HCT116 (cell line): ENCODE measurements at regions not wholly inside any gene's neighbourhood (a gene's known extent, or its start where the extent isn't known, plus 50 kb on each side); places are given as distances from the start of the nearest gene placed in this dataset.

Experiments used
- ATAC-seq: fragments of 200-7000 bp; cut with Tn5 transposase; 2 replicates; pipeline ENCODE4 v1.9.1; 2020; ENCODE audit warnings: mild to moderate bottlenecking, moderate library complexity
- BruUV-seq: library from RNA; stranded (reverse); fragments of 400-500 nt; replicated peaks from 2 replicates; lab custom pipeline; 2021; lab: Mats Ljungman, UMichigan
- CTCF ChIA-PET: fragments of 300-600 bp; sonication (Branson Sonifier 250); formaldehyde crosslinking; loops from one replicate; lab custom pipeline; 2021; ENCODE audit warnings: antibody characterized with exemption; lab: Charles Lee
- POLR2A ChIA-PET: fragments of 300-600, 350-600 bp; sonication (Branson Sonifier 250); formaldehyde crosslinking; loops from one replicate; lab custom pipeline; 2021; ENCODE audit warnings: antibody characterized with exemption; lab: Charles Lee
- RAD21 ChIA-PET, 2 experiments: fragments of 300-600 bp; sonication (Branson Sonifier 250); formaldehyde crosslinking; loops; one replicate each; lab custom pipeline; 2023; ENCODE audit warnings: low total read pairs in 2 of 2; ENCODE audit not compliant: uncharacterized antibody in 2 of 2, unreplicated experiment in 2 of 2, low non-redundant PET in 1 of 2; lab: Charles Lee
- DNase-seq: peaks from one replicate; pipeline ENCODE4 v3.0.0-alpha.2; 2010; ENCODE audit warnings: low read depth, low spot score
- H2AFZ ChIP-seq: fragments of 200-600 bp; shearing (Covaris generic), sonication (generic); 2 replicates; pipeline ENCODE4 v1.6.1; 2017; ENCODE audit warnings: low read depth, mixed run types, mixed read lengths, antibody characterized with exemption, low read length; ENCODE audit not compliant: poor library complexity, severe bottlenecking
- H3K27ac ChIP-seq: 2 replicates; pipeline ENCODE4 v1.5.1; 2012; ENCODE audit warnings: low read depth, low read length
- H3K27me3 ChIP-seq: fragments of 200-600 bp; sonication (generic); 2 replicates; pipeline ENCODE4 v1.6.1; 2016; ENCODE audit warnings: mixed run types, low read length, mixed read lengths; ENCODE audit not compliant: insufficient read depth
- H3K36me3 ChIP-seq, 2 experiments: fragments of 200-500 bp in 1 of 2; fragments of 200-600 bp in 1 of 2; sonication (Bioruptor generic) in 1 of 2; sonication (generic) in 1 of 2; 2 replicates each; pipeline versions ENCODE4 v1.5.1 to v1.6.1; 2014 to 2016; ENCODE audit warnings: low read length in 2 of 2, inconsistent platforms in 1 of 2, mixed read lengths in 1 of 2, mixed run types in 1 of 2; ENCODE audit not compliant: insufficient read depth in 2 of 2, control insufficient read depth in 1 of 2
- H3K4me1 ChIP-seq, 2 experiments: fragments of 200-600 bp in 1 of 2; sonication (generic) in 1 of 2; 2 replicates each; pipeline versions ENCODE4 v1.5.1 to v1.6.1; 2012 to 2017; ENCODE audit warnings: low read length in 2 of 2, inconsistent platforms in 1 of 2, mild to moderate bottlenecking in 1 of 2, mixed read lengths in 1 of 2, mixed run types in 1 of 2, moderate library complexity in 1 of 2; ENCODE audit not compliant: insufficient read depth in 2 of 2, control insufficient read depth in 1 of 2
- H3K4me2 ChIP-seq: fragments of 200-600 bp; sonication (generic); 2 replicates; pipeline ENCODE4 v1.6.1; 2017; ENCODE audit warnings: mixed run types, low read length, mixed read lengths
- H3K4me3 ChIP-seq, 2 experiments: fragments of 200-600 bp in 1 of 2; sonication (generic) in 1 of 2; replicated peaks in 1 of 2; 2 replicates each; pipeline ENCODE4 v1.5.1; 2011 to 2016; ENCODE audit warnings: low read length in 2 of 2, control low read depth in 1 of 2, low read depth in 1 of 2, mild to moderate bottlenecking in 1 of 2, mixed read lengths in 1 of 2, mixed run types in 1 of 2
- H3K79me2 ChIP-seq: fragments of 200-600 bp; sonication (generic); 2 replicates; pipeline ENCODE4 v1.6.1; 2017; ENCODE audit warnings: mild to moderate bottlenecking, mixed run types, low read length, moderate library complexity, mixed read lengths; ENCODE audit not compliant: insufficient read depth
- H3K9ac ChIP-seq: fragments of 200-600 bp; sonication (generic); 2 replicates; pipeline ENCODE4 v1.6.1; 2016; ENCODE audit warnings: low read length, mixed read lengths
- H3K9me2 ChIP-seq: fragments of 200-600 bp; sonication (generic), shearing (Covaris generic); 2 replicates; pipeline ENCODE4 v1.6.1; 2017; ENCODE audit warnings: mixed run types, mild to moderate bottlenecking, moderate library complexity; ENCODE audit not compliant: insufficient read depth
- H3K9me3 ChIP-seq, 2 experiments: fragments of 200-500 bp in 1 of 2; fragments of 200-600 bp in 1 of 2; sonication (Bioruptor generic) in 1 of 2; sonication (generic) in 1 of 2; 2 replicates each; pipeline ENCODE4 v1.6.1; 2014 to 2017; ENCODE audit warnings: low read length in 2 of 2, mixed read lengths in 2 of 2, inconsistent platforms in 1 of 2, low read depth in 1 of 2, mild to moderate bottlenecking in 1 of 2, mixed run types in 1 of 2, moderate library complexity in 1 of 2; ENCODE audit not compliant: control insufficient read depth in 1 of 2, insufficient read depth in 1 of 2
- H4K20me1 ChIP-seq: fragments of 200-600 bp; sonication (generic), shearing (Covaris generic); 2 replicates; pipeline ENCODE4 v1.6.1; 2017; ENCODE audit warnings: mixed run types, mild to moderate bottlenecking, moderate library complexity; ENCODE audit not compliant: insufficient read depth
- ATF3 ChIP-seq: IDR thresholded peaks from 2 replicates; pipeline ENCODE4 v1.6.1; 2012
- EZH2phosphoT487 ChIP-seq: fragments of 200-600 bp; IDR thresholded peaks from 2 replicates; pipeline ENCODE4 v1.6.1; 2018; ENCODE audit warnings: antibody characterized with exemption, borderline replicate concordance
- FOSL1 ChIP-seq: IDR thresholded peaks from 2 replicates; pipeline ENCODE4 v1.6.1; 2012; ENCODE audit warnings: low read depth
- POLR2AphosphoS5 ChIP-seq: IDR thresholded peaks from 2 replicates; pipeline ENCODE4 v1.6.1; 2011; ENCODE audit warnings: mild to moderate bottlenecking, low read depth, low read length, moderate library complexity
- RAD21 ChIP-seq: IDR thresholded peaks from 2 replicates; pipeline ENCODE4 v1.6.1; 2012; ENCODE audit warnings: low read depth, mild to moderate bottlenecking
- REST ChIP-seq: IDR thresholded peaks from 2 replicates; pipeline ENCODE4 v1.6.1; 2012; ENCODE audit warnings: low read depth
- SIN3A ChIP-seq: IDR thresholded peaks from 2 replicates; pipeline ENCODE4 v1.6.1; 2012; ENCODE audit warnings: low read depth
- SP1 ChIP-seq: IDR thresholded peaks from 2 replicates; pipeline ENCODE4 v1.6.1; 2012; ENCODE audit warnings: low read depth
- TCF7L2 ChIP-seq: IDR thresholded peaks from 2 replicates; pipeline ENCODE4 v1.7.0; 2011; ENCODE audit warnings: borderline replicate concordance, inconsistent platforms; ENCODE audit not compliant: insufficient read depth, insufficient read length; ENCODE audit errors: extremely low read depth
- ZFX ChIP-seq: fragments of 450-650 bp; IDR thresholded peaks from 2 replicates; pipeline ENCODE4 v1.6.1; 2017
- intact Hi-C: fragments of 100-400 bp; cut with micrococcal nuclease; formaldehyde crosslinking; loops from 2 replicates; pipeline ENCODE4 v1.10.0; 2022

GRCh38 chr12:82223426-82223825 lies 134.8 kb downstream of the CCDC59 start:
- ATAC-seq, result no peak
- TF ChIP-seq EZH2phosphoT487, result no peak
- no peak for TF ChIP-seq REST
- TF ChIP-seq SP1, result no peak
- no peak for TF ChIP-seq ZFX
- TF ChIP-seq ATF3, result no peak
- no peak for TF ChIP-seq POLR2AphosphoS5
- no peak for TF ChIP-seq SIN3A
- TF ChIP-seq FOSL1, result no peak
- TF ChIP-seq TCF7L2, result no peak
- no peak for TF ChIP-seq RAD21
- Histone ChIP-seq H2AFZ (no peak overlapping the region), H3K9ac (no peak overlapping the region), H3K27ac (no peak overlapping the region), H4K20me1 (no peaks in the 10 kb centered on the region), H3K4me3 (no peak overlapping the region), H3K27me3 (no peaks in the 10 kb centered on the region), H3K9me3 (no peaks in the 10 kb centered on the region), H3K4me2 (no peak overlapping the region), H3K9me2 (no peaks in the 10 kb centered on the region), H3K79me2 (no peaks in the 10 kb centered on the region), H3K36me3 (no peaks in the 10 kb centered on the region), H3K4me1 (no peaks in the 10 kb centered on the region)
- POLR2A ChIA-PET, result no interaction called here
- BruUV-seq, result no TSS peak
- CTCF ChIA-PET, result no interaction called here
- intact Hi-C loops, result no loop called here
- DNase-seq, result no peak
- RAD21 ChIA-PET, result no interaction called here
